GM18499 (cell line): ENCODE measurements at regions not wholly inside any gene's neighbourhood (a gene's known extent, or its start where the extent isn't known, plus 50 kb on each side); places are given as distances from the start of the nearest gene placed in this dataset.

Experiments
- ATAC-seq: cut with Tn5 transposase; IDR thresholded peaks from one replicate; pipeline ENCODE4 v1.9.1; 2021; ENCODE audit warnings: moderate number of reproducible peaks; ENCODE audit not compliant: insufficient read depth, unreplicated experiment

DNA sequence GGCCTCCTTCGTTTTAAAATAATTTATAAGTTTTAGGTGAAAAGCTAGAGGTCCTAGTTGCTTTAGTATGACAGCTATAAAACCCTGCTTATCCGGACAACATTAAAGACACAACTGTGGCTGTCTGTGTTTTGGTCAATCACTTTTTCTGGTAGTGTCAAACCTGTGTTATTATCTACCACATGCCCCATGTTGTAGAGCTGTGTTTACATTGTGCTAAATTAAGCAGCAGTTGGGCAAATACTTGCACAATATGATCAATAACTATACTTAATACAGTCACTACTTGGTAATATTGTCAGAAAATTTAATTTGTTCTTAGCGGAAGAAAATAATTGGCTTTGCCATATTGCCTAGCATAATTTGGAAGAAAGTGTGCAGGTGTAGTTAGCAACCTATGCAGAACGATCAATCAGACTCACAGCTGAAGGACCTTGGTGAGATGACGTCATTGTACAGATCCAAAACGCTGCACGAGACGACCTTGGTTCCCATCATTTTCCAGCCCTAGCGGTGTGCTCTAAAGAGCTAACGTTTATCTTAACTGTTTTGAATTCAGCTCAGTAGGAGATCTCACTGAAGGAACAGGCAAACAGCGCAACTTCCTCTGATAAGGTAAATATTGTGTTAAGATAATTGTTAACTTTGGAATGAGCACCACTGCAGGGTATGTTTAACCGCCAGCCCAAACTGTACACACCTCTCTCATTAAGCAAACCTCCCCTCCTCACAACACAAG lies 476.6 kb downstream of the IRS2 start:
- ATAC-seq = no peak

DNA sequence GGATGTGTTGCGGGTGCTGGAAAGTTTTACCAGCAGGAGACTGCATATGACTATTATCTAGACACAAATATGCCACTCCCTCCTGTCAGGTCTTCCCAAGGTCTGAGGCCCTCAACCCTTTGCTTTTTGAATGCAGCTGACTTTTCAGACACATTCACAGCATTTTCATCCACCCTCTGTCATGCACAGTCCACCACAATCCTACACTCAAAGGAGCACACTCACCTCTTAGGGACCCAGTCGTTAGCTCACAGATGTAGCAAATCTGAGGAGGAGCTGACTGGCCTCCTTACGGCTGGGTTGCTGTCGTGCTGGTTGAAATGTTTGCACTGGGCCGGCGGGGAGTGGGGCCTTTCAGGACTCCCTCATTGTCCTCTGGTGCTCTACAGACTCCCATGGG lies 479.4 kb downstream of the IRS2 start:
- ATAC-seq = no peak

DNA sequence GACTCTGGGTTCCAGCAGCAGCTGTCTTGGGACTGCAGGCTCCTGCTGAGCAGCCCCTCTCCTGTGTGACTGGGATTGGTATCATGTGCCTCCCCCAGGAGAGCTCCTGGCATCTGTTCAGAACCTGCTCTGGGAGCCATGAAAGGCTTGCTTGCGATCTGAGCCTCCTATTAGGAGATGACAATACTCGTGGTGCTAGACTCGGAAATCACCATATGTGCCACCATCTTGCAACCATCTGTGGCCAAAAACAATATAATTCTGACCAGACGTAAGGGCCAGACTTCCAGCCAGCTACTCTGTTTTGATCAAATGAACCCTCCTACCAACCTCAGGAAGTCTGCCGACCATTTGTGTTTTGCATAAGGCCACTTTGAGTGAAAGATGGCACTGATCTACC lies 484.7 kb downstream of the IRS2 start:
- ATAC-seq = no peak

DNA sequence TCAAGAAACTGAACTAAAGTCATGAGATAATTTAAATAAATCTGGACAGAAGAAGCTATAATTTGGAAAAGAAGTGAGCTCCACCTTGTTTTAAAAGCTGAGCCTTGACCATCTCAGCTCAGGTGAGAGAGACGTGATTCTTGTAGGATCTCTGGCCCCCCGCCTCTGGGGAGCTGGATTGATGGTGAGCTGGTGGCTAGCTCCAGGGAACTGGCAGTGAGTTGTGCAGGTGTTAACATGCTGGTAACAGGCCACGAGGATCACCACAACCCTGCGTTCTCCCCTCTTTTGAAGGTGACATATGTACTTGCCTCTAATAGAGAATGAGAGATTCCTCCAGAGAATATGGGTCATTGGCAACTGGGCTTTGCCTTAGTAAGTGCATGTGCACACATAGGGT lies 485.1 kb downstream of the IRS2 start:
- no peak for ATAC-seq

DNA sequence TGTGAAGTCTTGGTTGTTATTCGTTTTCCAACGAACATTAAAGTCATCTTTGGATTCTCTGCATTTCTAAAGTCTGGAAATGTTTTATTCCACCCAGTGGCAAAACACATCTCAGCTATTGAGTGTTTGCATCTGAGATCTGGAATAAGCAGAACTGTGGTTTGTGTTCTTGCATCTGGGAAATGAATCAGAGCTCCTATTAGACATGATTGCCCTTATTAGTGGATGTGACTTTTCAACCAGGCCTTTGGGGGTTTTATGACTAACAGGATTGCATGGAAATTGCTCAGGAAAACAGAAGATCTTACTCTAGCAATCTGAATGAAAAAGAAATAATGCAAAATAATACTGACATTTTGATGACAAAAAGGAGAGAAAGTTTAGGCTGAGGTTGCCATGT lies 488.8 kb downstream of the IRS2 start:
- no peak for ATAC-seq

DNA sequence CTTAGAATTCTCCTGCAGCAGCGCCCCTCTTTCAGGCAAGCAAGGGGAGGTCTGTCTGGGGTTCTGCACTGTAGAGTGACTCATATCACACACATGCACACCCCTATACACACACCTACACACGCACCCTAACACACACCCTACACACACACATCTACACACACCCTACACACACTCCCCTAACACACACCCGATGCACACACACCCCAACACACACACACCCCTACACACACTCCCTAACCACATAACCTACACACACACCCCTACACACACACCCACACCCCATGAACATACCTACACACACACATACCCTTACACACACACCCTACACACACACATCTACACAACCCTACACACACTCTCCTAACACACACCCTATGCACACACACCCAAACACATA lies 493.2 kb downstream of the IRS2 start:
- no peak for ATAC-seq

DNA sequence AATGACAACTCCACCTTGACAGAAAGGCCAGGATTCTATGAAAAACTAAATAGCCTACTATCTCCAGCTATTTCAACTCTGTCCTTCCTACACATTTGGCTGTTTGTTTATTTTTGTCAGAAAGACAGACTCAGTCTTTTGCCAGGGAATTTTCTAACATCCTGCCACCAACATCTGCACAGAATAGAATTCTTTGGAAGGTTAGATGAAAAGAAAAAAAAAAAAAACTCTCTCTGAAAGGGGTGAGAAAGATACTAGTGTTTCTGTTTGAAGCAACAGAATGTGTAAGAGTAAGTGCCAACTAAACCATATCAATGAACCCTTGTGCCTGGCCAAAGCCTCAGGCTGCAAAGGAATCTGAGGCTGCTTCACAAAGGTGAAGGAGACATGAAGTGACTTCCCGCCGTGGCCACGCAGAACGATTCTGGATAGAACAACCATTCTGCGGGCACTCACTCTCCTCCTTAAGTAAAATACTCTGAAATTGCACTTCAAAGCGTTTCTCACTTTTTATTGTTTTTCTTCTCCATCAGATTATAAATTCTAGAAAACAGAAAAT lies 498.2 kb downstream of the IRS2 start:
- no peak for ATAC-seq

DNA sequence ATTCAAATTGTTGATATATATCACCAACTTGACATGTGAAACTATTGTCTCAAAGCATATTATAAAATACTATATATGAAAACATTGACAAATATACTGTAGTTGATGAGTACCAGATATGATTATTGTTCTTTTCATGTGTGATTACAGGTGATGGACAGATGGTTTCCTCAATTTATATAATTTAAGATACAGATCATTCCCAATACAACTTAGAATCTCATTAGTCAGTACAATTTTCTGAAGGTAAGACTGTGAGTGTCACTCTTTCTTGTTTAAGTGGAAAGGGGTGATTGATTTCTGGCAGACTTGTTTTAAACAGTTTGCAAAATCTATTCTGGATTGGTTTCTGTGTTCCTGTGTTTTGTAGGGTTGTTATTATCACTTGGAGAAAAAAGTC lies 498.8 kb downstream of the IRS2 start:
- no peak for ATAC-seq

DNA sequence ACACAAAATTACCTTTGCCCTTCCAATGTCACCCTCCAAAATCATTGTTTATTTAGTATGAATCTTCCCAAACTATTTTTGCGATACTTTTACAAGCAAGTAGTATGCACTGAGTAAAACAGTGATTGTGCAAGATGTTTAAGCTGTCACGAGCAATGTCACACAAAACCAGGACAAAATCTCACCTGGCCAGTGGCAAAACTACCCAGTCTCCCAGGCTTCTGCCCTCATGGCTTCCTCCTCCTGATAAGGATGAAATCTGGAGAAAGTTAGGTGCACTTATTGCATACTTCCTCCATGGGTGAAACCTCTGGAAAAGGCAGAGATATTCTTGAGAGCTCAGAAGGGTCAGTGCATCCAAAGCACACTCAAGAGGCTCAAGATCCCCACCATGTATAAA lies 500.8 kb downstream of the IRS2 start:
- no peak for ATAC-seq

DNA sequence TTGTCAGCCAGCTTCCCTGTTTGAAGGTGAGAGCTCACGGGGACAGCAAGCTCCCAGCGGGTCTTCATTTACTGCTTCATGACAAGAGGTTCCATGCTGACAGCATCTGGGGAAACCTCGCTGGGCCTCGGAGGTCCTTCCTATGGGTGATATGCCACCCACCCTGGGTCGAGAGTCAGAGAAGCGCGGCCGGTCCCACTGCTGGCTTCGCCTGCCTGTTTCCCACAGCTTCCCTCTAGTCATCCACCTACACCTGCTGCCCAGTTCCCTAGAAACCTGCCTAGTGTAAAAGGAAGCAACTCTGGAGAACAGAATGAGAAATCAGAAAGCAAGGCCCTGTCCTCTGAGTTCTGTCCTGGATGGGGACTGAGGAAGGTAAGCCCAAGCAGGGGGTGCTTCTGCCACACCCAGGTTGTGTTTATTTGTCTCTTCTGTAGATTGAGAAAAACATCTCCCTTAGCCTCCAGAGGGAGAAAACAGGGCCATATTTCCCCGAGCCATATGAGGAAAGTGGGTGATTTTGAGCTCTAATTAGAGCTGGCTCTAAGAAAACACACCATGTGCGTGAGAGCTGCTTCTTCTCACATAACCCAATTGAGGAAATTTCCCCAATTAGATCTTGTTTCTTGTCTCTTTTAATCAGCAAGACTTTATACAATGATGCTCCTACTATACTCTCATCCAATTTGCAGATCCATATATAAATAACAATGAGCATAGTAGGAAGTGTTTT lies 504.3 kb downstream of the IRS2 start:
- no peak for ATAC-seq

DNA sequence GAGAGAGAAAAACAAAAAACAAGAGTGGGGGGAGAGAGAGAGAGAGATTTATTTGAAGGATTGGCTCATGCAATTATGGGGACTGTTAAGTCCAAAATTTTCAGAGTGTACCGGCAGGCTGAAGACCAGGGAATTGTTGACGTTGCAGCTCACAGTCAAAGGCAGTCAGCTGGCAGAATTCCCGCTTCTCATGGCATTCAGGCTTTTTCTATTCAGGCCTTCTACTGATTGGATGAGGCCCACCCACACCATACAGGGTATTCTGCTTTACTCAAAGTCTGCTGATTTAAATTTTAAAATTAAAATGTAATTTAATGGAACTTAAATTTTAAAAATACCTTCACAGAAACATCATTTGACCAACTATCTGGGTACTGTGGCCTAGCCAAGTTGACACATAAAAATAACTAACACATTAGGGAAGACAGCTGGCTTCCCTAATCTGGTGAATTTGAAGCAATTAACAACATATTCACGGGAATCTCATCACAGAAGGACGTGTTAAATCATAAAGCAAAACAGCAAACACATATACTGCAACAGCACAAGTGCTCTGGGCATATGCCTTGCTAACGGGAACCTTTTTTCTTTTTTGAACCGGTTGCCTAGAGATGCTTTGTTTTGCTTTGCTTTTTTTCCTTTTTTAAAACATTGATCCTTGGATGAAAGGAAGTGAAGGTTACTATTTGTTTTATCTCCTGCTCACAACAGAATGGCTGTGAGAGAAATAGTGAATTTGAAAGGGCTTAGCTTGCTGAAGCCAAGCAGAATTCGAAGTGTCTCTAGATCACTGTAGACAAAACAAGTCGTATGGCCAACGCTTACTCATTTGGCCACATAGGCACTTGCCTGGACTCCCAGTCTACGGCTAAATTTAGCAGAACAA lies 505.1 kb downstream of the IRS2 start:
- ATAC-seq = no peak

DNA sequence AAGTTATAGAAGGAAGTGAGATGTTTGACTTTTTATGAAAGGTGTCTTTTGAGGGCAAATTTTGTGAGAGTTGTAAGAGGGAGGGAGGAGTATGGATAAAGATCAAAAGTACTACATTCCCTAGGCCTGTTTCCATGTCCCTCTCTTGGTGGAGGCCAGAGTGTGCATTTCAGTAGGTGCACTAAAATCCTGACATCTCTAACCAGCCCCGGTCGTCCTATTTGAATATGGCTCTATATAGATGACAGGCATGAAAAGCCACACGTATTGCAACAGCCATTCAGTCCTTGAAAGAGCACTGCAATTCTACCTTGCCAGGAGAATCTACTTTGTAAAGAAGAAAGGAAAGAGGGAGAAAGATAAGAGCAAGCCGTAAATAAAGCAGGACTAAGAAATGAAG lies 510.1 kb downstream of the IRS2 start:
- no peak for ATAC-seq

DNA sequence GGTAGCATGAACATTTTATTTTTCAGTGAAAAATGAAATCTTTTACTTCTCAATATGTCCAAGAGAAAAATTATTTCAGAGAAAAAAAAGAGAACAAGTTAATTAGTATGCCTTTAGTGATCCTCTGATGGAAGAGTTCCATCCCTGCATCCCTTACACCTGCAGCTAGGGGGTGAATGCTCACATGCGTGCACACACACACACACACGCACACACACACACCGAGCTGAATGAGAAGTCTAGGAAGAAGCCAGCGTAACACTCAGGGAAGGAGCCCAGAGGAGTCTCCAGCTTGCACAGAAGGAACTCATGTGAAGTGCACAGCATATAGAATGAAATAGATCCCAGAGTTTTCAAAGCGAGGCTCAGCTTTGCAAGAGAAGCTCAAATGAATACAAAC lies 510.5 kb downstream of the IRS2 start:
- no peak for ATAC-seq

DNA sequence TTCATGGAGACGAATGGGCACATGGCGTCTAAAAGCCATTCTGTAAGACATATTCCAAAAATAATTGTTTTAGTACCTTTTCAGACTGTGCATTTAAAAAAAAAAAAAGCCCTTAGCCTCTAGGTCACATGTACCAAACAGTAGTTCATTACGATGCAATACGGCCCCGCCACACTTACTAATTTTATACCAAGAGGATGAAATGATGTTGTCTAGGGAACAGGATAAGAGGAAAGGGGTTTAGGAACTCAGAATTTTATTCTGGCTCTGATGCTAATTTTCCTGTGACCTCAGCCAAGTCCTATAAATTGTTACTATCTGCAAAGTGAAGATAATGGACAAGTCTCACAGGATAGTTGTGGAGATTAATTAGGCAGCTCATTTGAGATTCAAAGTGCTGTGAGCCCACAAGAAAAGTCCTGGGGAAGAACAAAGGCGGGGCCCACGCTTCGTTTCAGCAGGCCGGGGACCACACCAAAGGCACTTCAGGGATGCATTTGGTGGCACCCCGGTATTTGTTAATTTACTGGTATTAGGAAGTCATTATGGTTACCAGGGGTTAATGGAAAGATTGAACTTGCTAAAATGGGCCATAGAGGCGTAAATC lies 511.1 kb downstream of the IRS2 start:
- ATAC-seq = no peak

DNA sequence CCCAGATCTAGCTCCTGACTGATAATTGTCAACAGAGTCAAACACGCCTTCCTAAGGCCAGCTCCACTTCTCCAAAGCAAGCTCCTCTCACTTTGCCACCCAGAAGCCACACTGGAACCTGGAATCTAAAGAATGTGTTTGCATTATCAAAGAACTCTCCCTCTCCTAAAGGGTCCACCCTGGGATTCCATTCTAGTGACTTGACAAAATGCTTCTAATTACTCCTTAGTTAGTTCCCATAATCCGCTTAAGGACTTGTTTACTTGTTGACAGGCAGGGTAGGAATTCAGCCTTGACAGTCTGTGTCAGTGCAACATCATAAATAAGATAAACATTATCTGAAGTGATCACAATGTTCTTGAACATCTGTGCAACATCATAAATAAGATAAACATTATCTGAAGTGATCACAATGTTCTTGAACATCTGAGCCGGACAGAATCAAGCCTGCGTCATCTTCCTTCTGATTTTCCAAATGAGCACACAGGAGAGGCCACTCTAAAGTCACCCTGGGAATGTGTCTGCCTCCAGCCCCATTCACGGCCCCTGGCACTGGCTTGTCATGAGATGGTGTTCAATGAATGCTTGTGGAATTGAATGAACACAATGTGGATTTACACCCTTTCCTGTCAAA lies 512.1 kb downstream of the IRS2 start:
- no peak for ATAC-seq

DNA sequence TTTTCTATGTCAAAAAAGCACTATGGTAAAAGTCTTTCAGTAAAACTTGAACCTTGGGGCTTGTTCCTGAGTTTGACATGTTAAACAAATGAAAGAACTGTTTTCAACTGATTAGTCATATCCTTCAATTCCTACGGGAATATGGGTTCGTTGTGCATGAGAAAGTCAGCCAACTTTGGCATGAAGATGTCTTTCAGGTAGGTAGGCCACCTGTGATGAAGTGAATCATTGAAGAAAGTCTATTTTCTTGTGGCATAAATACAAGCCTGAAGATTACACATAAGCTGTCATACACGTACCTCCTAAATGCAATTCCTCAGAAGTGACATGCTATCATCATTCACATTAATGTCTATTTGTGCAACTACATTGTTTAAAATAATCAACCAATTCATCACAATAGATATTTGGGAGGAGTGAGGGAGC lies 513.0 kb downstream of the IRS2 start:
- no peak for ATAC-seq

DNA sequence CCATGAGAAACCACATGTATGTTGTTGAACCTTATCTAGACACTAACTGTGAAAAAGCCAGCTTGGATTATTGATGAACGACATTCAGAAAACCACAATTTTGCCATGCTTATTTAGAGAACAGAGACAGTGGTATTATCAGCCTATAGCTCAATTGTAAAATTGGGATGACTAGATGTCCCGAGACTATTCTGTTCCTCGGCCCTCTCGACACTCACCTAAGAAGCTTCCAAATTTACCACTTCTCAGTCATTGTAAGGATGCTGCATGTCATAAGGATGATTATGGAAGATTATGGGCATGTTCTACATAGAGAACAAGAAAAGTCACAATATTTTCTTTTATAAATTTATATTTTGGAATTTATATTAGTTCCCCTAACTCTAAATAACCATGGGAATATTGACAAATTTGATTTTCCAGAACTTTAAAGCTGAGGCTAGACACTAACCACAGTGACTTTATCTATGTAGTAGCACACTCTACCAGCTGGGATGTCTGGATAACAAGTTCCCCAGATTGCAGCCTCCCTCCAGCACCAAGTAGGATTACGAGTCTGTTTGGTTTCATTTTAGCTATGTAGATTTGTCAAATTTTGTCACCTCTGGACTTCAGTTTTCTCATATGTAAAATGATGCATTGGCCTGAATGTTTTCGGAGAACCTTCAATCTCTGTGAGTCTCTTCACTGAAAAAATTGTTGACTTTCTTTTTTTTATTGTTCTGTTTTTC lies 513.6 kb downstream of the IRS2 start:
- no peak for ATAC-seq

DNA sequence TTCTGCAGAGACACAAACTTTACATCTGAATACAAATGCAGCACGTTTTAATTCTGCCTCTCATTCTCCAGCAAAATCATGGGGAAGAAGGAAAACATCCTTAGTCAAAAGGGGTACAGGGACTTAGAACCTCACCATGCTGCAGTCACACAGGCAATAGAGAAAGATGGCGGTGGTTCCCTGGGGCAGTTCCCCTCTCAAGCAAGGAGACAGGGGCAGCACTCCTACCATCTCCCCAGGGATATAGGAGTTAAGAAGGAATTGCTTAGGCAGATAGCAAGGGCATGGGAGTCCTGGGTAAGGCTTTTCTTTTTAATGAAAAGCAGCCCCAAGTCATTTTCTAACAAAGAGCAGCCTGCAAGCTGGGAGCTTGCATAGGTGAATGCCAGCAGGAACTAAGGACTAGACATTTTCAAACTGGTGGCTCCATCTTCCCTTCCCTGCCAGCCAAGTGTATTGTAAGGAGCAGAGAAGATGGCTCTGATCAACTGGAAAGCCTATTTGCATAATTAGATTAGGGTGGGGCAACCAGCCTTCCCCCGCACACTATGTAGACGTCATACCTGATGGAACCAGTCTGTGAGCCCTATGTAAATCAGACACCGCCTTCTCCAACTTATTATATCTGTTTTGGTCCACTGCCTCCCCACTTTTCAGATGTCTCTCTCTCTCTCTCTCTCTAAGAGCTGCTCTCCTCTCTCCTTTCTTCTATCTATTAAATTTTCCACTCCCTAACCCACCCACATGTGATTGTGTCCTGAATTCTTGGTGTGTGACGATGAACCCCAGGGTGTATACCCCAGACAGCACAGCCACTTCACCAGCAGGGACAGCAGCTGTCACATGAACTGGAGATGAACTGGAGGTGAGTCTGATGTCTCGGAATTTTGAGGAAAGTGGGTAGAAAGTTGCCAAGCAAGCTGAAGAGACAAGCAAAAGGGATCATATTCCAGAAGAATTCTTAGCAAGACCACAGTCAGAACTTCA lies 514.5 kb downstream of the IRS2 start:
- ATAC-seq = no peak
